ENCODE measurements at regions not wholly inside any gene's neighbourhood (a gene's known extent, or its start where the extent isn't known, plus 50 kb on each side); places are given as distances from the start of the nearest gene placed in this dataset.

- no peaks in the 10 kb centered on the region for H3K9me3 ChIP-seq
Measured at GRCh38 chr5:124927735-124928134, 181.3 kb upstream of the ZNF608 start.

DNA sequence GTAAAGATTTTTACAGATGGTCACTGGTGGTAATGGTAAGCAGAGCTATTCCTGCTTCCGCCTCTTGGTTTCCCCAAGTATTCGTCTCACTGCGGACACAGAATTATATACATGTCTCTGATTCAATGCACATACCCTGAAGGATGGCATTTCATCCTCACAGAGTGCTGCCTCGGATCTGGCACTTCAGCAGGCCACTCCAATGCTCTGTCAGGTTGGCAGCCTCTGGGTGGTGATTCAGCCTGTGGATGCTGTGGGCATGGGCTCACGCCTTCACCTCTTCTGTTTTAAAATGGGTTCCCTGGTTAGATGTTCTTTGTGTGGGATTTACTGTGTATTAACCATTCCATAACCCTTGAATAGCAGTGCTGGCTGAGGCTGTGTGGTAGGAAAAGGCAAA lies 182.6 kb upstream of the ZNF608 start:
- TF ChIP-seq, protein P1, sequence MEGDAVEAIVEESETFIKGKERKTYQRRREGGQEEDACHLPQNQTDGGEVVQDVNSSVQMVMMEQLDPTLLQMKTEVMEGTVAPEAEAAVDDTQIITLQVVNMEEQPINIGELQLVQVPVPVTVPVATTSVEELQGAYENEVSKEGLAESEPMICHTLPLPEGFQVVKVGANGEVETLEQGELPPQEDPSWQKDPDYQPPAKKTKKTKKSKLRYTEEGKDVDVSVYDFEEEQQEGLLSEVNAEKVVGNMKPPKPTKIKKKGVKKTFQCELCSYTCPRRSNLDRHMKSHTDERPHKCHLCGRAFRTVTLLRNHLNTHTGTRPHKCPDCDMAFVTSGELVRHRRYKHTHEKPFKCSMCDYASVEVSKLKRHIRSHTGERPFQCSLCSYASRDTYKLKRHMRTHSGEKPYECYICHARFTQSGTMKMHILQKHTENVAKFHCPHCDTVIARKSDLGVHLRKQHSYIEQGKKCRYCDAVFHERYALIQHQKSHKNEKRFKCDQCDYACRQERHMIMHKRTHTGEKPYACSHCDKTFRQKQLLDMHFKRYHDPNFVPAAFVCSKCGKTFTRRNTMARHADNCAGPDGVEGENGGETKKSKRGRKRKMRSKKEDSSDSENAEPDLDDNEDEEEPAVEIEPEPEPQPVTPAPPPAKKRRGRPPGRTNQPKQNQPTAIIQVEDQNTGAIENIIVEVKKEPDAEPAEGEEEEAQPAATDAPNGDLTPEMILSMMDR (IDR thresholded peaks at IDR 0.05) = no peak
- no peak for TF ChIP-seq POLR2A (IDR thresholded peaks at IDR 0.05)
- no peaks in the 10 kb centered on the region for H3K27me3 ChIP-seq
- WGBS, 2 donors = 94% methylated on average over 5 of the region's 5 CpGs
- H3K9me3 ChIP-seq = no peaks in the 10 kb centered on the region
- intact Hi-C loops (cut with DNase I) = no loop called here
- H3K36me3 ChIP-seq = no peaks in the 10 kb centered on the region
- no peak for DNase-seq
- no peak overlapping the region for H3K27ac ChIP-seq
- no peak overlapping the region for H3K4me3 ChIP-seq (replicated peaks in 1 of 3)
- no peaks in the 10 kb centered on the region for H3K4me1 ChIP-seq

More at GRCh38 chr5:124927735-124928134, 181.3 kb upstream of the ZNF608 start:
- H3K4me1 ChIP-seq = no peaks in the 10 kb centered on the region
- DNase-seq = no peak
- no peak overlapping the region for H3K27ac ChIP-seq
- no peak overlapping the region for H3K4me3 ChIP-seq (replicated peaks in 1 of 3)
- no peaks in the 10 kb centered on the region for H3K27me3 ChIP-seq
- intact Hi-C loops (cut with DNase I) = no loop called here
- 84 to 87% methylated on average over 3 of the region's 3 CpGs for WGBS, 2 donors
- H3K36me3 ChIP-seq = no peaks in the 10 kb centered on the region
- TF ChIP-seq, protein P1 (IDR thresholded peaks at IDR 0.05) = no peak
- TF ChIP-seq POLR2A (IDR thresholded peaks at IDR 0.05) = no peak

- no peak overlapping the region for H3K27ac ChIP-seq
- no peaks in the 10 kb centered on the region for H3K9me3 ChIP-seq
- no peaks in the 10 kb centered on the region for H3K36me3 ChIP-seq
- H3K4me1 ChIP-seq = no peaks in the 10 kb centered on the region
- H3K27me3 ChIP-seq = no peaks in the 10 kb centered on the region
- no peak for TF ChIP-seq POLR2A (IDR thresholded peaks at IDR 0.05)
- TF ChIP-seq, protein P1 (IDR thresholded peaks at IDR 0.05) = no peak
- 65 to 68% methylated on average over 4 of the region's 4 CpGs for WGBS, 2 donors
- H3K4me3 ChIP-seq (replicated peaks in 1 of 3) = no peak overlapping the region
- DNase-seq = no peak
- intact Hi-C loops (cut with DNase I) = no loop called here
Measured at GRCh38 chr5:124932791-124933600, 186.6 kb upstream of the ZNF608 start.

GRCh38 chr5:124935065-124935464 lies 188.6 kb upstream of the ZNF608 start:
- Histone ChIP-seq H3K36me3 (no peaks in the 10 kb centered on the region), H3K4me1 (no peaks in the 10 kb centered on the region), H3K4me3 (replicated peaks in 1 of 3) (no peak overlapping the region), H3K27ac (no peak overlapping the region), H3K27me3 (no peaks in the 10 kb centered on the region), H3K9me3 (no peaks in the 10 kb centered on the region)
- no peak for DNase-seq
- intact Hi-C loops (cut with DNase I) = no loop called here
- 85 to 87% methylated on average over 4 of the region's 4 CpGs for WGBS, 2 donors
- TF ChIP-seq POLR2A (IDR thresholded peaks at IDR 0.05) = no peak
- TF ChIP-seq, protein P1 (IDR thresholded peaks at IDR 0.05) = no peak

DNA sequence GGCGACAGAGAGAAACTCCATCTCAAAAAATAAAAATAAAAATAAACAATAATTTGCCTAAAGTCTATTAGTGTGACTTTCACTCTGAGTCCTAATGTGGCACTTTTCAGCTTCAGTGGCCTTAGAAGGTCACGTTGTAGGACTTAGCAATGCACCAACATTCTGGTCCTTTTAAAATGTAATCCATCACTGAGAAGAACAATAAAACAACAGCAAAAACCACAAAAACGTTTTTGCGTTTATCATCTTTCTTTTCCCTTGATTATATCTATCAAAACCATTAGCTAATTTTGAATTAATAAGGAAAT lies 190.1 kb upstream of the ZNF608 start:
- Histone ChIP-seq H3K36me3 (no peaks in the 10 kb centered on the region), H3K9me3 (no peaks in the 10 kb centered on the region), H3K27me3 (no peaks in the 10 kb centered on the region), H3K27ac (no peak overlapping the region), H3K4me3 (replicated peaks in 1 of 3) (no peak overlapping the region), H3K4me1 (no peaks in the 10 kb centered on the region)
- DNase-seq = no peak
- intact Hi-C loops (cut with DNase I) = no loop called here
- WGBS, 2 donors = 86 to 87% methylated on average over 4 of the region's 4 CpGs
- TF ChIP-seq, protein P1 (IDR thresholded peaks at IDR 0.05) = no peak
- no peak for TF ChIP-seq POLR2A (IDR thresholded peaks at IDR 0.05)
